ENCODE measurements at regions not wholly inside any gene's neighbourhood (a gene's known extent, or its start where the extent isn't known, plus 50 kb on each side); places are given as distances from the start of the nearest gene placed in this dataset.

DNA sequence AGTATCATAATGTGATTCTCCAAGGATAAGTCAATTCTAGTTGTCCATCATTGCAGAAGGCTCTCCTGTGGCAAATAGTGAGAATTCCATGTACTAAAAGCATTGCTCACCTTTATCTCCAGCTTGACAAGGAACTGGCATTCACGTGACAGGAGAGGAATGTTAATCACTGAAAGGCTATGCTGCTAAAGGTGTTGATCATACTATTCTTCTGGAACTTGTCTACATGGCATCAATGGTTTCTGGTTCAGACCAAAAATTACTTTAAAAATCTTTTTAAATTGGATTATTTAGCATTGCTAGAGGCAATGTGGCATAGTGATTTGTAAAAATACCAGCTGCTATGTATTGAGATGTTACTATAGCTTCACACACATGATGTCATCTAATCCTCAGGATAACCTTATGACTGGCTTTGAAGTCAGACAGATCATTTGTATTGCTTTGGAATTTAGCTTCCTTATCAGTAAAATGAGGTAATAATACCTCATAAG is 414.4 kb downstream of the MTX2 start:
- Histone ChIP-seq H3K4me1 (ENCODE audit: control insufficient read depth in 2 of 2, insufficient read depth in 2 of 2, low read length in 1 of 2) (no peaks in the 10 kb centered on the region), H3K9me3 (ENCODE audit: control insufficient read depth in 2 of 2, insufficient read depth in 1 of 2, low read depth in 1 of 2, low read length in 1 of 2) (no peaks in the 10 kb centered on the region), H3K27ac (ENCODE audit: low read depth in 2 of 2, low read length in 1 of 2) (no peak overlapping the region), H3K4me3 (ENCODE audit: low read depth in 1 of 2, low read length in 2 of 2) (no peak overlapping the region), H3K27me3 (ENCODE audit: control insufficient read depth in 1 of 2, insufficient read depth in 2 of 2, low read length in 2 of 2) (peaks cover 0 to 5% of the 10 kb centered on the region in 2 donors), H3K36me3 (ENCODE audit: control insufficient read depth in 2 of 2, insufficient read depth in 2 of 2, low read length in 1 of 2) (no peaks in the 10 kb centered on the region)
- 34 to 57% methylated on average over 1 of the region's 1 CpG for WGBS, 2 donors

DNA sequence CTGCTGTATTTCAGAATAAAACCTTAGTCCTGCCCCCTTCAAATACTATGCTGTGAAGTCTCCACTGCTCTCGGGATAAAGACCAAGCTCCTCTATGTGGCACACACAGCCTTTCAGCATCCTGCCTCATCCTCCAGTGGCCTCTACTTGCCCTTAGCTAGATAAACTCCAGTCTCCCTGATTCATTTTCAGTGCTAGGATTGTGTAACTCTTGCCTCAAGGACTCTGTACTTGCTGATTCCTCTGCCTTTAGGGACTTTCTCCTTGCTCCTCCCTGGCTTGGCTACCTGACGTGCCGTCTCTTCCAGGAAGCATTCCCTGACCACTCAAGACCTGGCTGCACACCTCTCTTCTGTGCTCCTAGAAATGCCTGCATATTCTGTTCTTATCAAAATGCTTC is 416.7 kb downstream of the MTX2 start:
- Histone ChIP-seq H3K27ac (ENCODE audit: low read depth in 2 of 2, low read length in 1 of 2) (no peak overlapping the region), H3K36me3 (ENCODE audit: control insufficient read depth in 2 of 2, insufficient read depth in 2 of 2, low read length in 1 of 2) (no peaks in the 10 kb centered on the region), H3K4me3 (ENCODE audit: low read depth in 1 of 2, low read length in 2 of 2) (no peak overlapping the region), H3K27me3 (ENCODE audit: control insufficient read depth in 1 of 2, insufficient read depth in 2 of 2, low read length in 2 of 2) (peaks cover 0 to 5% of the 10 kb centered on the region in 2 donors), H3K9me3 (ENCODE audit: control insufficient read depth in 2 of 2, insufficient read depth in 1 of 2, low read depth in 1 of 2, low read length in 1 of 2) (no peaks in the 10 kb centered on the region), H3K4me1 (ENCODE audit: control insufficient read depth in 2 of 2, insufficient read depth in 2 of 2, low read length in 1 of 2) (no peaks in the 10 kb centered on the region)
- 69 to 75% methylated on average over 3 of the region's 3 CpGs for WGBS, 2 donors

DNA sequence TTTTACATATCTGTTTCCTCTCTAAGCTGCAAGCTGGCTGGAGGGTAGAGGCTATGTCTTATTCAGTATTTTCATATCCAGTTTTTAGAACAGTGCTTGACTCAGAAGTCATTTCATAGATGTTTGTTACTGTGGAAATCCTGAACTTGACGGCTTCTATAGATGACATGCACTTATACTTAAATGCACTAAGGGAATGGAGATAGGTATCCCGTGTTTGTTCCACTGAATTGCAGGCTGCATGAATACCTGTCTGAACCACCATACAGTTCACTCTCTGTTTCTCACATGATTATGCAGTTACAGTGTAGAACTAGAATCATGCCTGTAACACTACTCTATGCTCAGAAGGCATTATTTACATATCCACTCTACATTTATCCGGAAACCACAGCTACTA is 417.1 kb downstream of the MTX2 start:
- Histone ChIP-seq H3K4me3 (ENCODE audit: low read depth in 1 of 2, low read length in 2 of 2) (no peak overlapping the region), H3K36me3 (ENCODE audit: control insufficient read depth in 2 of 2, insufficient read depth in 2 of 2, low read length in 1 of 2) (no peaks in the 10 kb centered on the region), H3K9me3 (ENCODE audit: control insufficient read depth in 2 of 2, insufficient read depth in 1 of 2, low read depth in 1 of 2, low read length in 1 of 2) (no peaks in the 10 kb centered on the region), H3K27me3 (ENCODE audit: control insufficient read depth in 1 of 2, insufficient read depth in 2 of 2, low read length in 2 of 2) (peaks cover 0 to 5% of the 10 kb centered on the region in 2 donors), H3K27ac (ENCODE audit: low read depth in 2 of 2, low read length in 1 of 2) (no peak overlapping the region), H3K4me1 (ENCODE audit: control insufficient read depth in 2 of 2, insufficient read depth in 2 of 2, low read length in 1 of 2) (no peaks in the 10 kb centered on the region)
- 79 to 86% methylated on average over 3 of the region's 3 CpGs for WGBS, 2 donors

DNA sequence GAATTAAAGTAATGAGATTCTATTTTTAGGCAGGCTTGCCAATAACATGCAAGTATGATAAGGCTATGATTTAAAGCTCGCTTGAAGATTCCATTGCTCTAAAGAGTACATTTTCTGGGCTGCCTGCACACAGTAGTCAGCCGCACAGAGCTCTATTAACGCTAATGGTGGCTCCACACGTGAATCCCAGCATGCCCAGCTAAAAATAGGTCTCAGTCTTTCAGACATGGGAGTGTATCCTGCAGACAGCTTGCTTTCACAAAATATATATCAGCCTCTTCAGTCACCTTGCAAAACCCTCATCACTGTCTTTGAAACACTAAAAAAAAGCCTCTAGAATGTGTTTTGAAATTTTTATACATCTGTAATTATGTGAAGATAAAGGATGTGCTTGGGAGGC is 418.1 kb downstream of the MTX2 start:
- Histone ChIP-seq H3K9me3 (ENCODE audit: control insufficient read depth in 2 of 2, insufficient read depth in 1 of 2, low read depth in 1 of 2, low read length in 1 of 2) (no peaks in the 10 kb centered on the region), H3K36me3 (ENCODE audit: control insufficient read depth in 2 of 2, insufficient read depth in 2 of 2, low read length in 1 of 2) (no peaks in the 10 kb centered on the region), H3K4me1 (ENCODE audit: control insufficient read depth in 2 of 2, insufficient read depth in 2 of 2, low read length in 1 of 2) (no peaks in the 10 kb centered on the region), H3K4me3 (ENCODE audit: low read depth in 1 of 2, low read length in 2 of 2) (no peak overlapping the region), H3K27ac (ENCODE audit: low read depth in 2 of 2, low read length in 1 of 2) (no peak overlapping the region), H3K27me3 (ENCODE audit: control insufficient read depth in 1 of 2, insufficient read depth in 2 of 2, low read length in 2 of 2) (peaks cover 0 to 5% of the 10 kb centered on the region in 2 donors)
- WGBS, 2 donors = 76 to 84% methylated on average over 4 of the region's 4 CpGs

DNA sequence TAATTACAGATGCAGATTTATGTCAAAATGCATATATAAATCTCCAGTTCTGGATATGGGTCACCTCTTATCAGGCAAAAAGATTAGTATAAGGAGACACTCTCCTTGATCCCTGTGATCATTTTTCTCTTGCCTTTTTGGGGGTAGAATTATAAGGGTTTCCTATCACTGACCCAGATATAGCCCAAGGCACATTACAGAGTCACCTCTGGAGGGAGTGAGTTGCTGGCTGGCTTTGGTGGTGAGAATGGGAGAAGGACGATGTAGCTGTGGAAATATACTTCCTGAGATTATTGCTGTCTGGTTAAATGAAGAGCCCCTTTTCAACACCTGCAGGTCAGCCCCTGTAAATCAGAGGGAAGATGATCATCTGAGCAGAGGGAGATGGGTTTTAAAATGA is 418.7 kb downstream of the MTX2 start:
- Histone ChIP-seq H3K9me3 (ENCODE audit: control insufficient read depth in 2 of 2, insufficient read depth in 1 of 2, low read depth in 1 of 2, low read length in 1 of 2) (no peaks in the 10 kb centered on the region), H3K4me3 (ENCODE audit: low read depth in 1 of 2, low read length in 2 of 2) (no peak overlapping the region), H3K27ac (ENCODE audit: low read depth in 2 of 2, low read length in 1 of 2) (no peak overlapping the region), H3K27me3 (ENCODE audit: control insufficient read depth in 1 of 2, insufficient read depth in 2 of 2, low read length in 2 of 2) (peaks cover 0 to 5% of the 10 kb centered on the region in 2 donors), H3K36me3 (ENCODE audit: control insufficient read depth in 2 of 2, insufficient read depth in 2 of 2, low read length in 1 of 2) (no peaks in the 10 kb centered on the region), H3K4me1 (ENCODE audit: control insufficient read depth in 2 of 2, insufficient read depth in 2 of 2, low read length in 1 of 2) (no peaks in the 10 kb centered on the region)
- 76 to 86% methylated on average over 1 of the region's 1 CpG for WGBS, 2 donors

DNA sequence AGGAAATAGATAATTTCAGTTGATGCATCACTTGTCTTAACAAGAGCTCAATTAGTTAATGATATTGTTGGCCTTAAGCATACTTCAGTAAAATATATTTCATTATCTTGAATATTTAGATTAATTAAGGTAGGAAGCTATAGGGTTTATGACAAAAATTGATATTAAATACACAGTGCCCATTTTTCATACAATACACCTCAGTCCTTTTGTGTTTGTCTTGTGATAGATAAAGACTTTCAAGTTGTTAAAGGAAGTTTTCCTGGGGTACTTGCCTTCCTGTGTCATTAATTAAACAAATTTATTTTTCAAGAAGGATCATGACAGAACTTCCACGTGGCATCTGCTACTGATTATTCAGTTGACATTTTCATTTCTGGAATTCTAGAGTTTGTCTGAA is 420.5 kb downstream of the MTX2 start:
- Histone ChIP-seq H3K4me3 (ENCODE audit: low read depth in 1 of 2, low read length in 2 of 2) (no peak overlapping the region), H3K4me1 (ENCODE audit: control insufficient read depth in 2 of 2, insufficient read depth in 2 of 2, low read length in 1 of 2) (no peaks in the 10 kb centered on the region), H3K9me3 (ENCODE audit: control insufficient read depth in 2 of 2, insufficient read depth in 1 of 2, low read depth in 1 of 2, low read length in 1 of 2) (no peaks in the 10 kb centered on the region), H3K36me3 (ENCODE audit: control insufficient read depth in 2 of 2, insufficient read depth in 2 of 2, low read length in 1 of 2) (no peaks in the 10 kb centered on the region), H3K27me3 (ENCODE audit: control insufficient read depth in 1 of 2, insufficient read depth in 2 of 2, low read length in 2 of 2) (peaks cover 0 to 5% of the 10 kb centered on the region in 2 donors), H3K27ac (ENCODE audit: low read depth in 2 of 2, low read length in 1 of 2) (no peak overlapping the region)
- 50 to 59% methylated on average over 1 of the region's 1 CpG for WGBS, 2 donors

DNA sequence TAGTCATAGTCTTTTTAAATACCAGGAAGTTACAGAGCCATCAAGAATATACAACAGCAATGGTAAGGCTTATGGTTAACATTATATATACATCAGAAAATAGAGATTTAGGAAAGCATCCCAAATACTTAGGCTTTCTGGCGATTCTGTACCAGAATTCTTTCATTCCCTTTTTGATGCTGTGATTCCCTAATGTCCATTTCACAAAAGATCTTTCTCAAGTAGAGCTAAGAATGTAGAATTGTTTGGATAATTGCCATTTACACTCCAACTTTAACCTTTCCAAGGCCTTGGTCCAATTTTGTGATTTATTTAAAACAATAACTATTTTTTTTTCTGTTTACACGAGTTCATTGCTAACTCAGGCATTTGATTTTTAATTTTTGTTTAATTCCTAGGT is 422.2 kb downstream of the MTX2 start:
- H3K9me3 ChIP-seq (ENCODE audit: control insufficient read depth in 2 of 2, insufficient read depth in 1 of 2, low read depth in 1 of 2, low read length in 1 of 2) = no peaks in the 10 kb centered on the region
- H3K4me1 ChIP-seq (ENCODE audit: control insufficient read depth in 2 of 2, insufficient read depth in 2 of 2, low read length in 1 of 2) = no peaks in the 10 kb centered on the region
- 65 to 67% methylated on average over 2 of the region's 2 CpGs for WGBS, 2 donors
- H3K27ac ChIP-seq (ENCODE audit: low read depth in 2 of 2, low read length in 1 of 2) = no peak overlapping the region
- no peak overlapping the region for H3K4me3 ChIP-seq (ENCODE audit: low read depth in 1 of 2, low read length in 2 of 2)
- no peaks in the 10 kb centered on the region for H3K27me3 ChIP-seq (ENCODE audit: control insufficient read depth in 1 of 2, insufficient read depth in 2 of 2, low read length in 2 of 2)
- no peaks in the 10 kb centered on the region for H3K36me3 ChIP-seq (ENCODE audit: control insufficient read depth in 2 of 2, insufficient read depth in 2 of 2, low read length in 1 of 2)

DNA sequence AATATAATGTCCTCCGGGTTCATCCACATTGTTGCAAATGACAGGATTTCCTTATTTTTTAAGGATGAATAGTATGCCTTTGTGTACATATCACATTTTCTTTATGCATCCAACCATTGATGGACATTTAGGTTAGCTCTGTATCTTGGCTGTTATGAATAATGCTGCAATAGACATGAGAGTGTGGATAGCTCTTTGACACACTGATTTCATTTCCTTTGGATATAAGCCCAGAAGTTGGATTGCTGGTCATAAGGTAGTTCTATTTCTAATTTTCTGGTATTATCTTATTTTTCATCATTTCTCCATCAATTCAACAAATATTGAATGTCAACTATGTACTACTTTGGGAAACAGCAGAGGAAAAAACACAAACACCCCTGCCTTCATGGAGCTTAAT is 423.3 kb downstream of the MTX2 start:
- H3K27me3 ChIP-seq (ENCODE audit: control insufficient read depth in 1 of 2, insufficient read depth in 2 of 2, low read length in 2 of 2) = no peaks in the 10 kb centered on the region
- H3K27ac ChIP-seq (ENCODE audit: low read depth in 2 of 2, low read length in 1 of 2) = no peak overlapping the region
- no peaks in the 10 kb centered on the region for H3K4me1 ChIP-seq (ENCODE audit: control insufficient read depth in 2 of 2, insufficient read depth in 2 of 2, low read length in 1 of 2)
- H3K4me3 ChIP-seq (ENCODE audit: low read depth in 1 of 2, low read length in 2 of 2) = no peak overlapping the region
- no peaks in the 10 kb centered on the region for H3K9me3 ChIP-seq (ENCODE audit: control insufficient read depth in 2 of 2, insufficient read depth in 1 of 2, low read depth in 1 of 2, low read length in 1 of 2)
- no peaks in the 10 kb centered on the region for H3K36me3 ChIP-seq (ENCODE audit: control insufficient read depth in 2 of 2, insufficient read depth in 2 of 2, low read length in 1 of 2)
- WGBS, 2 donors = 62 to 83% methylated on average over 1 of the region's 1 CpG

DNA sequence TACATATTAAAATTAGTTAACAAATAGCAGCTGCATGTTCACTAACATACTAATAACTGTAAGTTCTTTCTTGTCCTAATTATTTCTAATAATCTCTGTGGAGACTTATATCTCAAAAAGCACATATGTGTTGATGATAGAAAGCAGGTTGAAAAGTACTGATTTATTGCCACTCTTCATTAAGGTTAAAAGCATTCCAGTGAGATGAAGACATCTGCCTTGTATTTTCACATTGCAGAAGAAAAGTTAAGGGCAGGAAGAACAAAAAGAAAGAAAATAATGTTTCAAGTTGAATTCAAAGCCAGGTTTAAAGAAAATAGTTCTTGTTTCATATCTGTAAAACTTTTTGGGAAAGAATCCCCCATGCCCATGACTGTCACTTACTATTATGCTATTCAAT is 429.9 kb downstream of the MTX2 start:
- no peaks in the 10 kb centered on the region for H3K9me3 ChIP-seq (ENCODE audit: control insufficient read depth in 2 of 2, insufficient read depth in 1 of 2, low read depth in 1 of 2, low read length in 1 of 2)
- no peaks in the 10 kb centered on the region for H3K36me3 ChIP-seq (ENCODE audit: control insufficient read depth in 2 of 2, insufficient read depth in 2 of 2, low read length in 1 of 2)
- H3K27ac ChIP-seq (ENCODE audit: low read depth in 2 of 2, low read length in 1 of 2) = no peak overlapping the region
- H3K4me3 ChIP-seq (ENCODE audit: low read depth in 1 of 2, low read length in 2 of 2) = no peak overlapping the region
- no peaks in the 10 kb centered on the region for H3K4me1 ChIP-seq (ENCODE audit: control insufficient read depth in 2 of 2, insufficient read depth in 2 of 2, low read length in 1 of 2)
- H3K27me3 ChIP-seq (ENCODE audit: control insufficient read depth in 1 of 2, insufficient read depth in 2 of 2, low read length in 2 of 2) = no peaks in the 10 kb centered on the region

DNA sequence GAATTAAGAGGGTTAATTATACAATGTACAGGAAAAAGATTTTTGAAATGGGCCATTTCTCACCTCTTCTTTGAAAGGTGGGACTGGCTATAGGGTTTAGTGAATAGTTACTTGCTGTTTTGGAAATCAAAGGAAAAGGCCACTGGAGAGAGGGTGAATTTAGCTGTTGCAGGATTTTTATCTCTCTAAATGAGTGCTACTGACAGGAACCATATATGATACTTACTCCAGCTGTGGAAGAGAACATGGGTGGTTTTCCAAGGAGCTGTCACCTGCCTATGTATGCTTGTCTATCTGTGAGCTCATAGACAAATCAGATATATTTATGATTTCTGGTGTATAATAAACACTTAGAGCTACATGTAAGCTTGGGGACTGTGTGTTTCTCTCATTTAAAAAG is 430.4 kb downstream of the MTX2 start:
- no peaks in the 10 kb centered on the region for H3K9me3 ChIP-seq (ENCODE audit: control insufficient read depth in 2 of 2, insufficient read depth in 1 of 2, low read depth in 1 of 2, low read length in 1 of 2)
- H3K36me3 ChIP-seq (ENCODE audit: control insufficient read depth in 2 of 2, insufficient read depth in 2 of 2, low read length in 1 of 2) = no peaks in the 10 kb centered on the region
- no peak overlapping the region for H3K4me3 ChIP-seq (ENCODE audit: low read depth in 1 of 2, low read length in 2 of 2)
- H3K27ac ChIP-seq (ENCODE audit: low read depth in 2 of 2, low read length in 1 of 2) = no peak overlapping the region
- no peaks in the 10 kb centered on the region for H3K27me3 ChIP-seq (ENCODE audit: control insufficient read depth in 1 of 2, insufficient read depth in 2 of 2, low read length in 2 of 2)
- H3K4me1 ChIP-seq (ENCODE audit: control insufficient read depth in 2 of 2, insufficient read depth in 2 of 2, low read length in 1 of 2) = no peaks in the 10 kb centered on the region
